ENCODE measurements at regions not wholly inside any gene's neighbourhood (a gene's known extent, or its start where the extent isn't known, plus 50 kb on each side); places are given as distances from the start of the nearest gene placed in this dataset.

DNA sequence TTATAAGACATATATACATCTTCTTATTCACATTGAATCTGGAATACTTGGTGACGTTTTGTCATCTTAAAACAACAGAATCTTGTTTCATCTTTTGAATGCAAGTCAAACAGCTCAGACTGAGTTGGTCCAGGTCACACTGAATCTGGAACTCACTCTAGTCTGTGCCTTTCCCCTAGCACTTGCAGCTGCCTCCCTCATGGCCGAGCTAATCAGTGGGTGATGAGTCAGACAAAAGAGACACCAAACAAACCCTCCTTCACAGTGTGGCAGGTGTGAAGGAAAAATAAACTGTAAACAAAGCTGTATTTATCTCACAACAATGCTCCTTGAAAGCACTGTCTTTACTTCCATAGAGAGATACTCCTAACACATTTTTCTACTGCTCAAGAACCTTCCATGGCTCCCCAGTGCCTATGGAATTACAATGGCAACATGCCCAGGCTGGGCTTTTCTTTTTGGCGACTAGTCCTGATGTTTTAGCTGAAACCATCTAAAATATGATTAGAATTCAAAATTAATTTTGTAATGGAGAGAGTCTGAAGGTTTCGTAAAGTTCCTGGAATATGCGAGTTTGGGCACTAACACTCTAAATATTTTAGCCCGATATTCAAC, 140.0 kb downstream of the ZNF365 start:
- no peak for TF ChIP-seq CTCF (IDR thresholded peaks at IDR 0.05; ENCODE audit: low read depth, low read length, missing control alignments)
- no peak overlapping the region for H3K4me3 ChIP-seq (replicated peaks; ENCODE audit: low read depth, low read length)
- no peak for DNase-seq (ENCODE audit: extremely low read depth, low read depth)

- no peak overlapping the region for H3K4me3 ChIP-seq (replicated peaks; ENCODE audit: low read depth, low read length)
- no peak for DNase-seq (ENCODE audit: extremely low read depth, low read depth)
- no peak for TF ChIP-seq CTCF (IDR thresholded peaks at IDR 0.05; ENCODE audit: low read depth, low read length, missing control alignments)
These were observed 143.1 kb downstream of the ZNF365 start for GRCh38 chr10:62517252-62517651.

DNA sequence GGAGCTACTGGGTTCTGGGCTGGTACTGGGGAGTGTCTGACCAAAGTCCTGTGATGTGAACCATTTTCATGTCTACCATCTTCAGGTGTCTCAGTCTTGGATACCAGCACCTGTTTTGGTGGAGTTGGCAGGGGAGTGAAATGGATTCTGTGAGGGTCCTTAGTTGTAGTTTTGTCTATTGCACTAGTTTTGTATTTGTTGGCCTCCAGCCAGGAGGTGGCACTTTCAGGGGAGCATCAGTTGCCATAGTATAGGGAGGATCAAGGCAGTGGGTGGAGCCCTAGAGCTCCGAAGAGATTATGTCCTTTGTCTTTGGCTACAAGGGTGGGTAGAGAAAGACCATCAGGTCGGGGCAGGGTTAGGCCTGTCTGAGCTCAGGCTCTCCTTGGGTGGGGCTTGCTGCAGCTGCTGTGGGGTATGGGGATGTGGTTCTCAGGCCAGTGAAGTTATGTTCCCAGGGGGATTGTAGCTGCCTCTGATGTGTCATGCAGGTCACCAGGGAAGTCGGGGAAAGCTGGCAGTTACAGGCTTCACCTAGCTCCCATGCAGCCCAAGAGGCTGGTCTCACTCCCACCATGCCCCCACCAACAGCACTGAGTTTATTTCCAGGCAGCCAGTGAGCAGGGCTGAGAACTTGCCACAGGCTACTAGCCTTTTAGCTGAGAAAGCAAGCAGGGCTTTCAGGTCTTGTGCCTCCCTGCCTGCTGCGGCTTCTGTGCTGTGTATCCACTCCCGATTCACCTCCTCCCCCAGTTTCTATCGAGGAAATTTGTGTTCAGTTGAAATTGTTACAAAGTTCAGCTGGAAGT, 153.1 kb downstream of the ZNF365 start:
- DNase-seq (ENCODE audit: extremely low read depth, low read depth): no peak

DNA sequence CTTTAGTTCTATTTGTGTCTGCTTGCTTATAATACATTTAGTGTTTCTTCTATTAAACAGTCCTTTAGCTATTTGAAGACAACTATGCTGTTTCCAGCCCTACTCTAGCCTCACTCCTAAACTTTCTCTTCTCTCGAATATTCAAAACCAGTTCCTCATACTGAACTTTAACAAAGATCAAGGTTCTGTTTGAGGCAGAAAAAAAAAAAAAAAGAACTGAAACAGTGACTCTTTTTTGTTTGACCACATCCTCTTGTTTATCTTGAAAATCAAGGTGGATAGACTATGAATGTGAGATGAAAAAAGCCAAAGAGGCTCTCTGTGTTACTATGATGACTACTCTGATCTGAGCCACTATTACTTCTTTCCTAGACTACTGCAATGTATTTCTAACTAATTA, 154.3 kb downstream of the ZNF365 start:
- TF ChIP-seq CTCF (IDR thresholded peaks at IDR 0.05; ENCODE audit: low read depth, low read length, missing control alignments): no peak
- DNase-seq (ENCODE audit: extremely low read depth, low read depth): no peak
- H3K4me3 ChIP-seq (replicated peaks; ENCODE audit: low read depth, low read length): no peak overlapping the region

More for the DNA sequence above, 153.1 kb downstream of the ZNF365 start:
- no peak overlapping the region for H3K4me3 ChIP-seq (replicated peaks; ENCODE audit: low read depth, low read length)
- TF ChIP-seq CTCF (IDR thresholded peaks at IDR 0.05; ENCODE audit: low read depth, low read length, missing control alignments): no peak

- no peak overlapping the region for H3K4me3 ChIP-seq (replicated peaks; ENCODE audit: low read depth, low read length)
- DNase-seq (ENCODE audit: extremely low read depth, low read depth): no peak
- no peak for TF ChIP-seq CTCF (IDR thresholded peaks at IDR 0.05; ENCODE audit: low read depth, low read length, missing control alignments)
These were observed 155.2 kb downstream of the ZNF365 start for GRCh38 chr10:62529396-62529795.

DNA sequence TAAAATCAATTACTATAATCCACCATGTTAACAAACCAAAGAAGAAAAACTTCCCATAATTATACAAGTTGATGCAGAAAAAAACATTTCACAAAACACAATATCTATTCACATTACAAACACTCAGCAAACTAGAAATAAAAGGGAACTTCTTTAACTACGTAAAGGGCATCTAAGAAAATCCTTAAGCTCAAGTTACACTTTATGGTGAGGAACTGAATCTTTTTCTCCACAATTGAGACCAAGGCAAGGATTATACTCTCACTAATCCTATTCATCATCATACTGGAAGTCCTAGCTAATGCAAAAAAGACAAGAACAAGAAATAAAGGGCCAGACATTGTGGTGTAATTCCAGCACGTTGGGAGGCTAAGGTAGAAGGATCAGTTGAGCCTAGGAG, 159.9 kb downstream of the ZNF365 start:
- H3K4me3 ChIP-seq (replicated peaks; ENCODE audit: low read depth, low read length): no peak overlapping the region
- DNase-seq (ENCODE audit: extremely low read depth, low read depth): no peak
- no peak for TF ChIP-seq CTCF (IDR thresholded peaks at IDR 0.05; ENCODE audit: low read depth, low read length, missing control alignments)

Measured in HFF-Myc (cell line).